ENCODE measurements at regions not wholly inside any gene's neighbourhood (a gene's known extent, or its start where the extent isn't known, plus 50 kb on each side); places are given as distances from the start of the nearest gene placed in this dataset.

- WGBS (ENCODE audit: insufficient coverage), result 28% methylated on average over 12 of the region's 13 CpGs
- no peak for ATAC-seq
- no peaks in the 10 kb centered on the region for H3K36me3 ChIP-seq (ENCODE audit: control insufficient read depth, insufficient read depth, low read length)
- DNase-seq, result no peak
- intact Hi-C loops (cut with micrococcal nuclease), result no loop called here
- no peaks in the 10 kb centered on the region for H3K36me3 Mint-ChIP-seq
- H3K4me1 Mint-ChIP-seq, result peaks cover 45% of the 10 kb centered on the region in 2 donors
- peak overlapping the region; percentile 1 for H3K4me3 ChIP-seq (ENCODE audit: low read length)
- H3K4me3 Mint-ChIP-seq, result no peak overlapping the region
- no peak for TF ChIP-seq CTCF (IDR thresholded peaks at IDR 0.05)
- peaks cover 35% of the 10 kb centered on the region for H3K4me1 ChIP-seq (ENCODE audit: control insufficient read depth, insufficient read depth, low read length)
- peak overlapping the region; percentile 79 for H3K27ac ChIP-seq (ENCODE audit: low read length)
- H3K27ac Mint-ChIP-seq, result peak overlapping the region in 1 of 2 donors; percentile 81
- peaks cover 9 to 14% of the 10 kb centered on the region in 2 donors for H3K27me3 Mint-ChIP-seq (ENCODE audit: low read depth in 2 of 2)
- H3K9me3 Mint-ChIP-seq, result no peaks in the 10 kb centered on the region
- no peaks in the 10 kb centered on the region for H3K9me3 ChIP-seq (ENCODE audit: control insufficient read depth, insufficient read depth, low read length)
- H3K27me3 ChIP-seq (ENCODE audit: control insufficient read depth, insufficient read depth, low read length), result no peaks in the 10 kb centered on the region
Measured at GRCh38 chr6:14638906-14639761, 521.6 kb downstream of the CD83 start.

GRCh38 chr6:14639983-14640599 lies 522.5 kb downstream of the CD83 start:
- peaks cover 35% of the 10 kb centered on the region in 2 donors for H3K4me1 Mint-ChIP-seq
- no peaks in the 10 kb centered on the region for H3K36me3 Mint-ChIP-seq
- WGBS (ENCODE audit: insufficient coverage), result 89% methylated on average over 12 of the region's 12 CpGs
- Histone ChIP-seq H3K27me3 (ENCODE audit: control insufficient read depth, insufficient read depth, low read length) (no peaks in the 10 kb centered on the region), H3K27ac (ENCODE audit: low read length) (peak overlapping the region; percentile 79), H3K9me3 (ENCODE audit: control insufficient read depth, insufficient read depth, low read length) (no peaks in the 10 kb centered on the region), H3K4me3 (ENCODE audit: low read length) (no peak overlapping the region), H3K36me3 (ENCODE audit: control insufficient read depth, insufficient read depth, low read length) (no peaks in the 10 kb centered on the region), H3K4me1 (ENCODE audit: control insufficient read depth, insufficient read depth, low read length) (peaks cover 26% of the 10 kb centered on the region)
- intact Hi-C loops (cut with micrococcal nuclease), result no loop called here
- TF ChIP-seq CTCF (IDR thresholded peaks at IDR 0.05), result no peak
- ATAC-seq (no peak), DNase-seq (no peak)
- no peak overlapping the region for H3K4me3 Mint-ChIP-seq
- H3K27me3 Mint-ChIP-seq (ENCODE audit: low read depth in 2 of 2), result peaks cover 9 to 14% of the 10 kb centered on the region in 2 donors
- no peaks in the 10 kb centered on the region for H3K9me3 Mint-ChIP-seq
- no peak overlapping the region for H3K27ac Mint-ChIP-seq

- TF ChIP-seq CTCF (IDR thresholded peaks at IDR 0.05), result no peak
- intact Hi-C loops (cut with micrococcal nuclease), result no loop called here
- ATAC-seq, result no peak
- Mint-ChIP-seq H3K27me3 (ENCODE audit: low read depth in 2 of 2) (peaks cover 9 to 14% of the 10 kb centered on the region in 2 donors), H3K4me3 (no peak overlapping the region), H3K4me1 (peaks cover 30% of the 10 kb centered on the region in 2 donors), H3K36me3 (no peaks in the 10 kb centered on the region), H3K27ac (no peak overlapping the region), H3K9me3 (no peaks in the 10 kb centered on the region)
- Histone ChIP-seq H3K27me3 (ENCODE audit: control insufficient read depth, insufficient read depth, low read length) (no peaks in the 10 kb centered on the region), H3K27ac (ENCODE audit: low read length) (no peak overlapping the region), H3K36me3 (ENCODE audit: control insufficient read depth, insufficient read depth, low read length) (no peaks in the 10 kb centered on the region), H3K4me1 (ENCODE audit: control insufficient read depth, insufficient read depth, low read length) (peaks cover 20% of the 10 kb centered on the region), H3K4me3 (ENCODE audit: low read length) (no peak overlapping the region), H3K9me3 (ENCODE audit: control insufficient read depth, insufficient read depth, low read length) (no peaks in the 10 kb centered on the region)
- no peak for DNase-seq
- 96% methylated on average over 2 of the region's 2 CpGs for WGBS (ENCODE audit: insufficient coverage)
Measured at GRCh38 chr6:14640631-14641030, 523.1 kb downstream of the CD83 start.
